ENCODE measurements at regions not wholly inside any gene's neighbourhood (a gene's known extent, or its start where the extent isn't known, plus 50 kb on each side); places are given as distances from the start of the nearest gene placed in this dataset.

DNA sequence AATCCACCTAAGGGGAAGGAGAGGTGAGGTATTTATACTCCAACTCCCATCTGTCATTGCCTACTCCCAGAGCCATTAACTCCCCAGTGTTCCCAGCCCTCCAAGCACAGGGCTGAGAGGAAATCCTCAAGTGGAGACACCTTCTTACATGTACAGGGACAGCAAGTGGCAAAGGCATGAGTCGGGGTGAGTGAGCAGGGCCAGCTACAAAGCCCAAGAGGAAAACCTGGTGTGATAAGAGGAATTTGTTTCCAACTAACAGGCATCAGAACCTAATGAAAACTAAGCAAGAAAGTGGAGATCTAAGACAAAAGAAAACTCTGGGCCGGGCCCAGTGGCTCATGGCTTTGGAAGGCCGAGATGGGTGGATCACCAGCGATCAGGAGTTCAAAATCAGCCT is 70.0 kb upstream of the SRSF6 start:
- no peak for TF ChIP-seq CTCF (conservative IDR thresholded peaks at IDR 0.05; ENCODE audit: low read length)
- no peak for TF ChIP-seq EZH2phosphoT487 (IDR thresholded peaks at IDR 0.05; ENCODE audit: borderline replicate concordance, low read depth, low read length)
